Mammary epithelial cell (primary cell): ENCODE measurements at regions not wholly inside any gene's neighbourhood (a gene's known extent, or its start where the extent isn't known, plus 50 kb on each side); places are given as distances from the start of the nearest gene placed in this dataset.

Experiments
- EZH2 ChIP-seq: IDR thresholded peaks from 2 replicates; pipeline ENCODE4 v1.6.1; 2012; ENCODE audit warnings: low read length, inconsistent platforms, borderline replicate concordance
- TF ChIP-seq, protein P1 (sequence below), 2 donors: IDR thresholded peaks in 1 of 2; conservative IDR thresholded peaks in 1 of 2; 2 replicates each; pipeline ENCODE4 v1.5.1; 2011 to 2012; ENCODE audit warnings: inconsistent platforms in 2 of 2, low read length in 2 of 2, mild to moderate bottlenecking in 2 of 2, control low read depth in 1 of 2, low read depth in 1 of 2; ENCODE audit not compliant: insufficient read depth in 1 of 2; ENCODE audit errors: extremely low read depth in 1 of 2

DNA sequence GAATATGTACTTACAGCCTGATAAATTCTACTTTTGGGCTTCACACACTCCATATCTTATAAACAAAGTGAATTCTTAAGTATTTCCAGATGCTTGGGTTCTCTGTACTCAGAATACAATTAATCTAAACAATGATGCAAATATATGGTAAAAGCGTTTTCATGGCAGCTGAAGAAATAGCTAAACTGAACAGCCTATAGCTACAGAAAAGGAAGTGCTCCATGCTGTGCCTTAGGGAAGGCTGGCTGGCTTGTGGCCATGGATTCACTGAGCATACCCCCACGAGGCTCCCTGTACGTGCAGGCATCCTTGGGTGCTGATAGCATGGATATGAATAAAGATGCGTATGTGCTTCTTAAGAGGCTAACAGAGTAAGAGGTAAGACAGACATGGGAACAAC is 264.0 kb downstream of the KLF13 start:
- TF ChIP-seq, protein P1, sequence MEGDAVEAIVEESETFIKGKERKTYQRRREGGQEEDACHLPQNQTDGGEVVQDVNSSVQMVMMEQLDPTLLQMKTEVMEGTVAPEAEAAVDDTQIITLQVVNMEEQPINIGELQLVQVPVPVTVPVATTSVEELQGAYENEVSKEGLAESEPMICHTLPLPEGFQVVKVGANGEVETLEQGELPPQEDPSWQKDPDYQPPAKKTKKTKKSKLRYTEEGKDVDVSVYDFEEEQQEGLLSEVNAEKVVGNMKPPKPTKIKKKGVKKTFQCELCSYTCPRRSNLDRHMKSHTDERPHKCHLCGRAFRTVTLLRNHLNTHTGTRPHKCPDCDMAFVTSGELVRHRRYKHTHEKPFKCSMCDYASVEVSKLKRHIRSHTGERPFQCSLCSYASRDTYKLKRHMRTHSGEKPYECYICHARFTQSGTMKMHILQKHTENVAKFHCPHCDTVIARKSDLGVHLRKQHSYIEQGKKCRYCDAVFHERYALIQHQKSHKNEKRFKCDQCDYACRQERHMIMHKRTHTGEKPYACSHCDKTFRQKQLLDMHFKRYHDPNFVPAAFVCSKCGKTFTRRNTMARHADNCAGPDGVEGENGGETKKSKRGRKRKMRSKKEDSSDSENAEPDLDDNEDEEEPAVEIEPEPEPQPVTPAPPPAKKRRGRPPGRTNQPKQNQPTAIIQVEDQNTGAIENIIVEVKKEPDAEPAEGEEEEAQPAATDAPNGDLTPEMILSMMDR (conservative IDR thresholded peaks at IDR 0.05 in 1 of 2, IDR thresholded peaks at IDR 0.05 in 1 of 2; ENCODE audit: extremely low read depth in 1 of 2, insufficient read depth in 1 of 2, low read depth in 1 of 2, low read length in 2 of 2) = no peak
- no peak for TF ChIP-seq EZH2
